ENCODE measurements at regions not wholly inside any gene's neighbourhood (a gene's known extent, or its start where the extent isn't known, plus 50 kb on each side); places are given as distances from the start of the nearest gene placed in this dataset.

DNA sequence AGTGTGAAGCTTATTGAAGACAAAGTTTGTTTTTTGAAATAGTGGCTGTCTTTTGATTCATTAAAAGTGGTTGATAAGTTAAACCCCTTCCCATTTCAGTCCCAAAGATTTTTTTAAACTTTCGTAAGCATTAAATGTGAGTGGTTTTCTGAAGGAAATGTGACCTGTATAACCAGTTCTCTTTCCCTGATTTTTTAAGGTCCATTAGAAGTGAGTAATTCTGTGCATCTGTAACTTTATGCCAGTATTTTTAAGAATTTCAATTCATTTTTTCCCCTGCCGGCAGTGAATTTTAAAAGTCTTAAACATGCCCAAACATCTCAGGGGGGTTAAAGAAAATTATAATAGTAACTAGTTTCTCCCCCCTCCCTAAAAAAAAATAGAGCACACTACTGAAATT lies 254.6 kb upstream of the SP8 start:
- no peak for DNase-seq

GRCh38 chr7:21041666-21042065 lies 255.0 kb upstream of the SP8 start:
- DNase-seq: no peak

DNA sequence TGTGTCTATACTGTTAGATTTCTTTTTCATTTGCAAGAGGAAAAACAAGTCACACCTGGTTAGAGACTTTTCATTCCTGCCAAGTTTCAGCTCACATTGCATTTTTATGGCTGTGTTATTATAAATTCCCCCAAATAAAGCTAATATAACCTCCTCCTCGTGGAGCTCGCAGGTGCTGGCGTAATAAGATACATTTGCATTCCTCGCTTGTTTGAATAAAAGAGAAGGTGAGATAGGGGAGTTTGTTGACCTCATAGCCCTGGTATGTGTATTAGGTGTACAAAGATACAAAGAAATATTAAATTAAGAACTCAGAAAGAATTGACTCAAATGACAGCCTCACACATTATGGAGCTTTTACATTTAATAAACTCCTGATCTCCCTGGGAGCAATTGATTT lies 257.7 kb upstream of the SP8 start:
- peak; percentile 44 for DNase-seq

DNA sequence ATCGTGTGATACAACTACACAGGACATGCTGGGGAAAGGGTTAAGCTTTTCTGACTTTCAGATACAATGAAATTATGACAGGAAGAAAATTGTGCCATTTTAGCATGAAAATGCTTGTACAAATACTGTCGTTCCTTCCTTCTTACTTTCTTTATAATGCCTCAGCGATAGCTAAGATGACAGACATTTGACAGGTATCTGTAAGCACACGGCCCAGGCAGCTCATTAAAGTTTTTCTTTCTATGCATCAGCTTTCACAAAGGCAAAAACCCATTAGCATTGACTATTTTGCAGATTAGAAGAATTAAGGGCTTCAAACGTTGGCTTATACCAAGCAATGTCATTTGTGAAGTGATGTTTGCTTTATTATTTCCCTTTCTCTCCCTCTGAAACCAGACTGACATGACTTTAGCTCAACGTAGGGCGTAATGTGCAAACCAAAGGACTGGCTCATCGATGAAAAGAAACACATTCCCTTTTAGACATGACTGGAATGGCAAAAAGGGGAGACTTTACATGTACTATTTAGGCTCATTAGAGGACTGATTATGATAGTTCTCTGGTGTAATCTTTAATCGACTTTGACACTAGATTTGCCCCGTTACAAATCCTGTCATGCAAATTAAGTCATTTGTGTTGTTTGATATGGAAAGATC lies 258.4 kb upstream of the SP8 start:
- DNase-seq: no peak

DNA sequence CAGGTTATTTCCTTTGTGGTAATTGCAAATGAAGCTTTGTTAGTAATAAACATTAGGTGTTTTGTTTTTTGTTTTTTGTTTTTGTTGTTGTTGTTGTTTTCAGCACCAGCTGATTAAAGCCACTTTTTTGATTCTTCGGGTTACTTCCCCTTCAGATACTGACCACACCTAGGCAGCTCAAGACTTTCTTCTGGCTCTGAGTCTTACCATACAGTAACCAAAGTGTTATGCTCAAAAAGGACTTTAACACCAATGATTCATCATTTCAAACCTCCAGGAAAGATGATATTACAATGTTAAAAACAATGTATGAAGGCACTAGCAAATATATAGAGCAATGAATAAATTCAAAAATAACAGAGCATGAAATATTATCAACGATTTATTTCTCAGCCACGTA lies 265.2 kb upstream of the SP8 start:
- no peak for DNase-seq

DNA sequence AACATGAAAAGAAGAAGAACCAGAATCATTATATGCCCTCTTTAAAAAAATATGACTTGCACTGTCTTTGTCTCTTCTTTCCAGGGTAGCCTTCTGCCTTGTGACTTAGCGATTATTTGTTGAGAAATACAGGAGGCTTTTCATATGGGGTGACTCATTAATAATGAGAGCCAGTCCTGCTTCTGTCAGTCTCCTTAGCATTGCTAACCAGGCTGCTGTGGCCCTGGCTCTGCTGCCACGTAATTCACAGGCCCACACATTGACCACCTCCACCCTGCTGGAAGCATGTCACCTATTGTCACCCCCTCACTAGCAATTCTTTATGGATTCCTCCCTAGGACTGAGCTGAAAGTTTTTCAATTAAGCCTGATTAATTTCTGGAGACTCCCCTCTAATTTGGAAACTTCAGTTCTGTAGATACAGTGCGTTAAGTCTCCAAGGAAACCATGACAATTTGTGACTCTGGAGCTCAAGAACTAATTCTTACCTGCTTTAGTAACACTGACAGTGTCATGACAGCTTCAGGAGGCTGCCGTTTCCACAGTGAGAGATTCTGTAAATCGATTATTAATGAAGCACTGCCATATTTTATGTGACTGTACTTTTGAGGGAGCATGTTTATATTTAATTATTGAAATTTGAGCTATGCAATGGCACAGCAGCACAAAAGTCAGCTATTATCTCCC lies 267.9 kb upstream of the SP8 start:
- DNase-seq: no peak

DNA sequence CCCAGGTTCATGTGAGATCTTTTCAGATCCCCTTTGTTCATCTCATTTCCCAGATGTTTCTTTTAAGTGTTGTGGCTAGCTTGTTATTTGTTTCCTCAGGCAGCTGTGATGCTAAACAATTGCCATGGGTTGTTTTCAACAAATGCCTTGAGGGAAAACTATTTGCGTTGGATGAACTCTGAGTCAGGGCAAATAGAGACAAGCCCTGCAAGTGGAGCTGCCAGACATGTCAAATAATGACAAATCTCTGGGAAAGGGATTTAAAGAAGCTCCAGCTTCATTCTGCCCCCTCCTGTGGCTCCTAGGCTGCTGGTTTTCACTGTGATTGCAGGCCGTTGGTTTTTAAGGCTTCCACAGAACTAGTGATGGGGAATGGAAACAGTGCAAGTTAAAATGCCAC lies 272.4 kb upstream of the SP8 start:
- DNase-seq: peak; percentile 56

- no peak for DNase-seq
These were observed 276.4 kb upstream of the SP8 start for GRCh38 chr7:21063106-21063505.

- DNase-seq: peak; percentile 97
These were observed 278.3 kb upstream of the SP8 start for GRCh38 chr7:21064698-21065648.

GRCh38 chr7:21066221-21066620 lies 279.5 kb upstream of the SP8 start:
- no peak for DNase-seq

- peak; percentile 32 for DNase-seq
These were observed 280.5 kb upstream of the SP8 start for GRCh38 chr7:21067216-21067615.

DNA sequence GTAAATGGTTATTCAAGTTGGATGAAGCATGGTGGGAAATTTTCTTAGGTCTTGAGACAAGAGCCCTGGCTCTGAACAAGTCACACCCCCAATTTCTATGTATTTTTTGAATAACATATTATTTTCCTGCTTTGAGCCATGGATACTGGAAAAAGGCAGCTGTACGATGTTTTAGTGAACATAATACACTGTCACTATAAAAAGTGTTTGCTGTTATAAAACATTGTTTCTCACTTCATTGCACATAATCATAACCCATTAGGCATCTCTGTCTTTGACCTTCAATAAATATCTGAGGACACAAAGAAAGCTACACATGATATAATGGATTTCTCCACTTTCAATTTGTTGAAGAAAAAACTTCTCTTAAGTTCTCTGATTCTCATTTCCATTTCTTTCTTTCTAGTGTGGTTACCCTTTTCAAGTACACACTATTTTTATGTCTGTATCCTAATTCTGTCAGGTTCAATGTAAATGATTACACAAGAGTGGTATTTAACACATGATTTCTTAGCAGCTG lies 283.9 kb upstream of the SP8 start:
- no peak for DNase-seq

DNA sequence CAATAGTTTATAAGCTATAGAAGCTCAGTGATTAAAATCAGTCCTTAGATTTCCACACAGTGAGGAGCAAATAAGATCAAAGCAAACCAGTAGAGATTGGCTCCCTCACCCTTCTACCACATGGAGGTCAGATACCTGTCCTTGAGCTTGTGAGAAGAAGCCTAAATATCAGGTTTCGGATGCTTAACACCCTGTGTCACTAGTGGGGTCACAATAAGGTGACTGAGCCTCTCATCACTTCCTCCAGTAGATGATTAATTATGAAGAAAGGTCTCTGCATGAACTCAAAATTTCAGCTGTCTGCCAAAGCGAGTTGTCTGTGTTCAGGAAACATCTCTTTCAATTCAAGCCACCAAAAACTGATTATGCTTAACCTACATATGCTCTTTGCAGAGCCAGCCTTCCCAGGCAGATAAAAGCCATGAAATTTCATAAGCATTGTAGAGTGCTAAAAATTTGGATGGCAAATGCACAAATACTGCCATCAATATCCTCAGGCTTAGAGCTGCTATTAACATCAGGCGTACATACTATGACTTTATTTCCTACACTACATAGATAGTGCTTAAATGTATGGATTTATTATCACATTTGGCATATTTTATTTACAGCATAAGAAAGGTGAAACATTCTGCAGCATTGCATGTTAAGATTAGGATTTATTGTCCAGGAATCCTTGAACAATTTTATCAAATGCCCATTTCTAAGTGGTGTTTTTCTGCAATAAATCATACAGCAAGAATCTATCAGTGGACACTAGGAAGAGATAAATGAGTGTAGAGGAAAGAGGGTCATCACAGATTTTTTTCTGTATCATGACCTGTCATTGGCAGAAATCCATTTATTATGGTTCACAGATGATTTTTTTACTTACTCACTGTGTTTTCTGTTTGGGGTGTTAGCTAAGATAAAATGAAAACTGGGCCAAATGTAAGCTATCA lies 285.1 kb upstream of the SP8 start:
- DNase-seq: no peak

- peak; percentile 92 for DNase-seq
These were observed 289.4 kb upstream of the SP8 start for GRCh38 chr7:21076054-21076453.

GRCh38 chr7:21076574-21076973 lies 289.9 kb upstream of the SP8 start:
- peak; percentile 94 for DNase-seq

DNA sequence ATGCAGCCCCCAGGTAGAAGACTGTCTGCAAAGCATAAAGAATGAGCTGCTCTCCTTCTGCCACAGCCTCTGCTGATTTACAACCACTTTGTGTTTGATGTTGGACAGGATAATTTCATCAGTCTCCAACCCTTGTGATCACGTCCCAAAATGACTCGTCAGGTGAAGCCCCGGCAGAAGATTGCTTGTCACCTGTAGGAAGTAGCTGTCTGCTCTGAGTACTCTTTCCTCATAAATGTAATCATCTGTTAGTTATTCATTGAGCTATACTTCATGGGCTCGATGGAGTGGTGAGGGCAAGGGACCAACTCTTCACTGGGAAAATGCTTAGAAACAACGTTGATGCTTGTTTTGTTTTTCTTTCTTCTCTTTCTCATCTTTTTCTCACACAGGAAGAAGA lies 290.9 kb upstream of the SP8 start:
- DNase-seq: peak; percentile 58

GRCh38 chr7:21084286-21084685 lies 297.6 kb upstream of the SP8 start:
- DNase-seq: peak; percentile 55

GRCh38 chr7:21086688-21087087 lies 300.0 kb upstream of the SP8 start:
- DNase-seq: peak; percentile 76

DNA sequence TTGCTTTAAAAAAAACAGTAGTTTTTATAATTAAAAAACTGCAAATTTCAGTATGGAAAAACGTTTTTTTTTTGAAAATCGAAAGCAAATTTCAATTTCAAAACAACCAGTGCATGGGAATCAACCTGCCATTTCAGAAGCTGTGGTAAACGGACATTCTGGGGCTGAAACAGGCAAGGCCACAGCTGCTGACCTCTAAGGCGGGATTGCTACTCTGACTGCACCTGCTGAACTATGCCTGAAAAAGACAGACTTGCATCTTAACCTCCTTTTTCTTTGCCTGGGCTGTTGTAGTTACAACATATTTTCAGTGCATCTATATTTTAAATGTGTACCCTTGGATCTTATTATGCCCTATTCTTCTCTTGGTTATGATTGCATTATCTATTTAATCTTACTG lies 303.0 kb upstream of the SP8 start:
- no peak for DNase-seq

DNA sequence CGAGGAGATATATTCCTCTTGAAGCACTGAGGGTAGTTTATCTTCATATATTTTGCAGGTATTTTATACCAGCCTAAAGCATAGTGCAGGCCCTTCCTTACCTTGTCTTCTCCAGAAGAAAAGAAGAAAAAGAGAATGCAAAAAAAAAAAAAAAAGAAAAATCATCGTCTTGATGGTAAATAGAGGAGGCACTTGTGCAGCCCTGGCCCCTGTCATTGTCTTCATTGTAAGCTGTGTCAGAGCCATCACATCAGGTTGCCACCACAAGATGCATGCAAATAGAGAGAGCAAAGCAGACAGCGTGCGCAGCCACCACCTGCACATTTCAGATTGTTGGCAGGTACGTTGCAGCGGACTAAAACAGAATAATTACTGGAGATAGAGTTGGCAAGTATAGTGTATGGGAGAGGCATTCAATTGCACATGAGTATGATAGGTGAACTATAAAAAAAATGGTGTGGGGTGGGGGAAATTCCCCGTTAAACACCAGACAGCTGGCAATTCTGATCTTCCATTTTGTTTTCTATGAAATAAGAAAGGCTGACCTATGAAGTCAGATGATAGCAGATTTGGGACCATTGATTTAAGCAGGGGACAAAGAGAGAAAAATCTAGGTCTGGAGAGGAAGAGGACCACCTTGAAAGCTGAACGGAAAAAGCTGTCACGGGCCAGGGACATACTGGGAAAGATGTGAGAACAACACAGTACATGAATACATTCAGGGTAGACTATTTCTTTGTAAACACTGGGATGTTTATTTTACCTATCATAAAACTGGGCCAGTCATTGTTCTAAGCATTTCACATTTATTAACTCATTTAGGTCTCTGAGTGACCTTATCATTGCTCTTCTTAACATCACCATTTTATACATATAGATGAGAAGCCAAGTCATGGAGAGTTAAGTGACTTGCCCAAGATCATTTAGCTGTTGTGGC lies 306.3 kb upstream of the SP8 start:
- peak; percentile 31 for DNase-seq

- DNase-seq: peak; percentile 70
These were observed 307.9 kb upstream of the SP8 start for GRCh38 chr7:21094589-21094988.
